DMS153 (cell line): ENCODE measurements at regions not wholly inside any gene's neighbourhood (a gene's known extent, or its start where the extent isn't known, plus 50 kb on each side); places are given as distances from the start of the nearest gene placed in this dataset.

Experiments
- DNase-seq: peaks from one replicate; lab custom pipeline; 2025; lab: John Stamatoyannopoulos, UW

GRCh38 chrX:33726281-33727160 lies 405.6 kb downstream of the FAM47A start:
- DNase-seq = no peak

- DNase-seq = no peak
These were observed 406.4 kb downstream of the FAM47A start for GRCh38 chrX:33725535-33726210.

- DNase-seq = no peak
These were observed 410.2 kb downstream of the FAM47A start for GRCh38 chrX:33721927-33722326.

- no peak for DNase-seq
These were observed 446.0 kb downstream of the FAM47A start for GRCh38 chrX:33686105-33686504.
